ENCODE measurements at regions not wholly inside any gene's neighbourhood (a gene's known extent, or its start where the extent isn't known, plus 50 kb on each side); places are given as distances from the start of the nearest gene placed in this dataset.

DNA sequence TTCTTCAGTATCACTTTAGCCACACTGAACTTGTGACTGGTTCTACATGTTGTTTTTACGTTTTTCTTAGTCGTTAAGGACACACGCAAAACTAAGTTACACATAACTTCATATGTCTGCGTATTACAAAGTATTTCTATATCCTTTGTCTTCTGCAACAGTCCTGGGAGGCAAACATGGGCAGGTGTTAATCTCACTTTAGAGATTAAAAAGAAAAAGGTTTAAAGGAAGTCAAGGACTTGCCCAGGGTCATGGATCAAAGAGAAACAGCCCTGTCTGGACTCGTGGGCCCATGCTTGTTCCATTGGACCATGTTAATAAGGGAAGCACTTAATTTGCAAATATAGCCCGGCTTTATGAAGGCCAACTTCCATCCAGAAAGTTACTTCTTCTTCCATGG, 98.6 kb upstream of the LPP start:
- Histone ChIP-seq H3K4me3 (no peak overlapping the region), H4K20me1 (ENCODE audit: insufficient read depth) (no peaks in the 10 kb centered on the region), H3K27ac (no peak overlapping the region), H3K9me2 (ENCODE audit: insufficient read depth) (no peaks in the 10 kb centered on the region), H3K27me3 (ENCODE audit: insufficient read depth, low read depth) (no peaks in the 10 kb centered on the region), H3K9me3 (ENCODE audit: insufficient read depth, low read depth) (no peaks in the 10 kb centered on the region), H3K4me2 (no peak overlapping the region), H3K79me2 (ENCODE audit: low read depth) (no peaks in the 10 kb centered on the region), H3K36me3 (ENCODE audit: low read depth) (no peaks in the 10 kb centered on the region), H3F3A (ENCODE audit: insufficient read depth, low read depth) (peaks cover 5% of the 10 kb centered on the region; the same call in 1 of the 2 replicates), H3K4me1 (replicated peaks; ENCODE audit: insufficient read depth) (peaks cover 37% of the 10 kb centered on the region), H2AFZ (no peak overlapping the region)
- POLR2A ChIA-PET (ENCODE audit: unreplicated experiment) = no interaction called here
- CTCF ChIA-PET = no interaction called here
- BruUV-seq (replicated peaks) = no TSS peak
- TF ChIP-seq CTCF (conservative IDR thresholded peaks at IDR 0.05) (no peak), EZH2 (IDR thresholded peaks at IDR 0.05; ENCODE audit: low read depth) (no peak)
- DNase-seq = no peak
- intact Hi-C loops (cut with micrococcal nuclease; ENCODE audit: unreplicated experiment) = no loop called here

- no peak overlapping the region for H3K4me2 ChIP-seq
- BruUV-seq (replicated peaks) = no TSS peak
- H3K27me3 ChIP-seq (ENCODE audit: insufficient read depth, low read depth) = no peaks in the 10 kb centered on the region
- no peaks in the 10 kb centered on the region for H3K9me3 ChIP-seq (ENCODE audit: insufficient read depth, low read depth)
- H3K27ac ChIP-seq = no peak overlapping the region
- no peak for TF ChIP-seq CTCF (conservative IDR thresholded peaks at IDR 0.05)
- TF ChIP-seq EZH2 (IDR thresholded peaks at IDR 0.05; ENCODE audit: low read depth) = no peak
- no peak overlapping the region for H2AFZ ChIP-seq
- DNase-seq = no peak
- CTCF ChIA-PET = no interaction called here
- POLR2A ChIA-PET (ENCODE audit: unreplicated experiment) = no interaction called here
- peaks cover 45% of the 10 kb centered on the region for H3K4me1 ChIP-seq (replicated peaks; ENCODE audit: insufficient read depth)
- H3F3A ChIP-seq (ENCODE audit: insufficient read depth, low read depth) = peaks cover 22% of the 10 kb centered on the region
- H3K36me3 ChIP-seq (ENCODE audit: low read depth) = no peaks in the 10 kb centered on the region
- no peaks in the 10 kb centered on the region for H4K20me1 ChIP-seq (ENCODE audit: insufficient read depth)
- no peaks in the 10 kb centered on the region for H3K9me2 ChIP-seq (ENCODE audit: insufficient read depth)
- no peaks in the 10 kb centered on the region for H3K79me2 ChIP-seq (ENCODE audit: low read depth)
- intact Hi-C loops (cut with micrococcal nuclease; ENCODE audit: unreplicated experiment) = no loop called here
- H3K4me3 ChIP-seq = no peak overlapping the region
Observed at GRCh38 chr3:188057124-188057523, 96.8 kb upstream of the LPP start.

DNA sequence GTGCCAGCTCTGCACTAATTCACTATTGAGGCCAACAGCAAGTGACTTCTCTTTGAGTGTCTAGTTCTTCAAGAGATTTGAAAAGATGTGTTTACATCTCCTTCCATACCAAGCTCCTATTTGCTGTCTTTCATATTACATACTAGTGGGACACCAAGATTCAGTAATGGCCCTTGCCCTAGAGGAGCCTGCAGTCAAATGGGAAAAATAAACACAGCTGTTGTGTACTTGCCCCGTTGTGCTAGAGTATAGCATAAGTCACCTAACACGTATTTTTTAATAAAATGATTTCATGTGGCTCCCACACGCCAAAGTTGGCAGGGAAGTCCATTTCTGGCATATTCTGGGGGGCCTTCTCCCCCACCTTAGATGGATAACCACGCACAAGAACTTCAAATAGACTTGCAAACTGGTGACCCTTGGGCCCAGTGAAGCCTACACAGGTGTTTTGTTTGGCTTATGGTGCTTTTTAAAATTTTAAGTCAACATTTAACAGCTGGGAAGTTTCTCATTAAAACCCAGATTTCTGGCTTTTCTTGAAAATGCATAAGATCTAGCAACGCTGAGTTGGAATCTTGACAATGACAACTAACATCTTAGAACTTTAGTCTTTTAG, 95.3 kb upstream of the LPP start:
- ChIA-PET CTCF (no interaction called here), POLR2A (ENCODE audit: unreplicated experiment) (no interaction called here)
- H3K4me1 ChIP-seq (replicated peaks; ENCODE audit: insufficient read depth) = peaks cover 38% of the 10 kb centered on the region

More for the DNA sequence above, 95.3 kb upstream of the LPP start:
- DNase-seq = no peak
- H3K27me3 ChIP-seq (ENCODE audit: insufficient read depth, low read depth) = no peaks in the 10 kb centered on the region
- intact Hi-C loops (cut with micrococcal nuclease; ENCODE audit: unreplicated experiment) = no loop called here
- no peaks in the 10 kb centered on the region for H3K79me2 ChIP-seq (ENCODE audit: low read depth)
- H2AFZ ChIP-seq = no peak overlapping the region
- no peaks in the 10 kb centered on the region for H4K20me1 ChIP-seq (ENCODE audit: insufficient read depth)
- H3K9me2 ChIP-seq (ENCODE audit: insufficient read depth) = no peaks in the 10 kb centered on the region
- H3K9me3 ChIP-seq (ENCODE audit: insufficient read depth, low read depth) = no peaks in the 10 kb centered on the region
- TF ChIP-seq EZH2 (IDR thresholded peaks at IDR 0.05; ENCODE audit: low read depth) (no peak), CTCF (conservative IDR thresholded peaks at IDR 0.05) (no peak)
- H3K4me3 ChIP-seq = no peak overlapping the region
- H3K4me2 ChIP-seq = no peak overlapping the region
- H3F3A ChIP-seq (ENCODE audit: insufficient read depth, low read depth) = peaks cover 27% of the 10 kb centered on the region
- H3K27ac ChIP-seq = no peak overlapping the region
- H3K36me3 ChIP-seq (ENCODE audit: low read depth) = no peaks in the 10 kb centered on the region
- no TSS peak for BruUV-seq (replicated peaks)

Measured in PC-9 (cell line).